GM12872 (cell line): ENCODE measurements at regions not wholly inside any gene's neighbourhood (a gene's known extent, or its start where the extent isn't known, plus 50 kb on each side); places are given as distances from the start of the nearest gene placed in this dataset.

Source experiments
- TF ChIP-seq, protein P1 (sequence below): IDR thresholded peaks from 3 replicates; pipeline ENCODE4 v1.5.1; 2011; ENCODE audit warnings: low read depth, mild to moderate bottlenecking, low read length, moderate library complexity; ENCODE audit not compliant: insufficient read depth

GRCh38 chr5:5632678-5633077, 210.2 kb downstream of the ICE1 start:
- TF ChIP-seq, protein P1, sequence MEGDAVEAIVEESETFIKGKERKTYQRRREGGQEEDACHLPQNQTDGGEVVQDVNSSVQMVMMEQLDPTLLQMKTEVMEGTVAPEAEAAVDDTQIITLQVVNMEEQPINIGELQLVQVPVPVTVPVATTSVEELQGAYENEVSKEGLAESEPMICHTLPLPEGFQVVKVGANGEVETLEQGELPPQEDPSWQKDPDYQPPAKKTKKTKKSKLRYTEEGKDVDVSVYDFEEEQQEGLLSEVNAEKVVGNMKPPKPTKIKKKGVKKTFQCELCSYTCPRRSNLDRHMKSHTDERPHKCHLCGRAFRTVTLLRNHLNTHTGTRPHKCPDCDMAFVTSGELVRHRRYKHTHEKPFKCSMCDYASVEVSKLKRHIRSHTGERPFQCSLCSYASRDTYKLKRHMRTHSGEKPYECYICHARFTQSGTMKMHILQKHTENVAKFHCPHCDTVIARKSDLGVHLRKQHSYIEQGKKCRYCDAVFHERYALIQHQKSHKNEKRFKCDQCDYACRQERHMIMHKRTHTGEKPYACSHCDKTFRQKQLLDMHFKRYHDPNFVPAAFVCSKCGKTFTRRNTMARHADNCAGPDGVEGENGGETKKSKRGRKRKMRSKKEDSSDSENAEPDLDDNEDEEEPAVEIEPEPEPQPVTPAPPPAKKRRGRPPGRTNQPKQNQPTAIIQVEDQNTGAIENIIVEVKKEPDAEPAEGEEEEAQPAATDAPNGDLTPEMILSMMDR: no peak

DNA sequence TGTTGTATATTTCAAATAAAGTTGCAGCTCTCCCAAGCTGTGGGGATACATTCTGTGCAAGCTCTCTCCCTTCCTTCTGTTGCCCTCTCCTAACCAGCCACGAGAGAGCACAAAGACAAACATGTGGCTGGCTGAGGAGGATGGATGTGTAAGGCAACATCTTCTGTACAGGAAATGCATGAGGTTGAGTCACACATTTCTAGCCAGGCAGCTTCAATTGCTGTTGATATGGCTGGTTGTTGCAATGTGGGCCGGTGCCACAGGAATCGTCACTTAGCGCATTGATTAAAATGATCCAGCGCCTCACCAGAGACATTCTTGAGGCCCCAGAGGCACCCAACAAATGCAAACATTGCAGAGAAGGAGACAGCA, 207.1 kb downstream of the ICE1 start:
- TF ChIP-seq, protein P1: no peak

GRCh38 chr5:5628866-5629606, 206.6 kb downstream of the ICE1 start:
- TF ChIP-seq, protein P1: no peak

DNA sequence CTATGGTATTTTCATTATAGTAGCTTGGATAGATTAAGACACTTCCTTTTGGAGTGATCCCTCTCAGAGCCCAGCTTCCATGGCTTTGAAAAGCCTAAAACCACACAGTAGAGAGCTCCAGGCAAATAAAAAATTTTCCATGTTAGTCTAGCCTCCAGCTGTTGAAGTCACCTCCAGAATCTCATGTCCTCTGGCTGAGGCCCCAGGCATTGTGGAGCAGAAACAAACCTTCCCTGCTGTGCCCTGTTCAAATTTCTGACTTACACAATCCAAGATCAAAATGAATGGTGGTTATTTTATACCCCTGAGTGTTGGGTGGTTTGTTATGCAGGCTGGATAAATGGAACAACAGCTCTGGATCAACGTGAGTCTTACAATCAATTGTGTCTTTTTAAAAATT, 203.9 kb downstream of the ICE1 start:
- TF ChIP-seq, protein P1: no peak

DNA sequence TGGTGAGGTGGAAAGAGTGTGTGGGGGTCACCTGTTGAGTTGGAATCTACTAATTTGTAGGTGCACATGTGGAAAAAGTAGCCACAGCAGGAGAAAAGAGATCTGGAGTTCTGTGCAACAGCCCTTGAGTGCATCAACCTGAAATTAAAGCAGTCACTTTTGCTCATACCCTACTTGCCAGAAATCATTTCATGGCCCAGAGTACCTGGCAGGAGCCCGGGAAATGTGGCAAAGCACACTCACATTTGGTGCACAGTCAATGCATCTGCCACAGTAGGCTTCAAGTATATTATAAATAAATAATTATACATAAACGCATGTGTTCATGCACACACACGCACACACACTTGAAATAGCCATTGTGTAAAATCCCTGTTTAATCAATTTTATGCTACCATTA, 203.0 kb downstream of the ICE1 start:
- TF ChIP-seq, protein P1: no peak

- TF ChIP-seq, protein P1: no peak
These were observed 200.9 kb downstream of the ICE1 start for GRCh38 chr5:5623397-5623796.

GRCh38 chr5:5622806-5623205, 200.3 kb downstream of the ICE1 start:
- TF ChIP-seq, protein P1: no peak
